ENCODE measurements at regions not wholly inside any gene's neighbourhood (a gene's known extent, or its start where the extent isn't known, plus 50 kb on each side); places are given as distances from the start of the nearest gene placed in this dataset.

GRCh38 chr6:8276148-8276547, 159.2 kb downstream of the SLC35B3 start:
- H3K27me3 ChIP-seq (ENCODE audit: insufficient read depth, low read length): peaks cover 18% of the 10 kb centered on the region
- no peaks in the 10 kb centered on the region for H3K79me2 ChIP-seq (ENCODE audit: control insufficient read depth, insufficient read depth, low read length, unreplicated experiment)
- H3K4me1 ChIP-seq (ENCODE audit: control insufficient read depth, insufficient read depth, low read length, unreplicated experiment): no peaks in the 10 kb centered on the region
- H3K4me3 ChIP-seq (ENCODE audit: low read depth, low read length): no peak overlapping the region
- H2AFZ ChIP-seq (ENCODE audit: low read length, unreplicated experiment): no peak overlapping the region
- H3K27ac ChIP-seq (ENCODE audit: low read depth, low read length): no peak overlapping the region
- no peaks in the 10 kb centered on the region for H3K36me3 ChIP-seq (ENCODE audit: insufficient read depth, low read length)

GRCh38 chr6:8275667-8276066, 159.7 kb downstream of the SLC35B3 start:
- Histone ChIP-seq H3K27me3 (ENCODE audit: insufficient read depth, low read length) (peaks cover 22% of the 10 kb centered on the region), H2AFZ (ENCODE audit: low read length, unreplicated experiment) (no peak overlapping the region), H3K4me3 (ENCODE audit: low read depth, low read length) (no peak overlapping the region), H3K4me1 (ENCODE audit: control insufficient read depth, insufficient read depth, low read length, unreplicated experiment) (no peaks in the 10 kb centered on the region), H3K36me3 (ENCODE audit: insufficient read depth, low read length) (no peaks in the 10 kb centered on the region), H3K79me2 (ENCODE audit: control insufficient read depth, insufficient read depth, low read length, unreplicated experiment) (no peaks in the 10 kb centered on the region), H3K27ac (ENCODE audit: low read depth, low read length) (no peak overlapping the region)

- H3K27me3 ChIP-seq (ENCODE audit: insufficient read depth, low read length): peaks cover 17% of the 10 kb centered on the region
- no peak overlapping the region for H2AFZ ChIP-seq (ENCODE audit: low read length, unreplicated experiment)
- H3K4me1 ChIP-seq (ENCODE audit: control insufficient read depth, insufficient read depth, low read length, unreplicated experiment): no peaks in the 10 kb centered on the region
- H3K27ac ChIP-seq (ENCODE audit: low read depth, low read length): no peak overlapping the region
- no peak overlapping the region for H3K4me3 ChIP-seq (ENCODE audit: low read depth, low read length)
- no peaks in the 10 kb centered on the region for H3K79me2 ChIP-seq (ENCODE audit: control insufficient read depth, insufficient read depth, low read length, unreplicated experiment)
- no peaks in the 10 kb centered on the region for H3K36me3 ChIP-seq (ENCODE audit: insufficient read depth, low read length)
Measured at GRCh38 chr6:8274226-8274625, 161.1 kb downstream of the SLC35B3 start.

GRCh38 chr6:8269872-8270454, 165.4 kb downstream of the SLC35B3 start:
- peaks cover 5% of the 10 kb centered on the region; the same call in 1 of the 2 replicates for H3K27me3 ChIP-seq (ENCODE audit: insufficient read depth, low read length)
- H3K79me2 ChIP-seq (ENCODE audit: control insufficient read depth, insufficient read depth, low read length, unreplicated experiment): no peaks in the 10 kb centered on the region
- no peak overlapping the region for H3K27ac ChIP-seq (ENCODE audit: low read depth, low read length)
- H3K36me3 ChIP-seq (ENCODE audit: insufficient read depth, low read length): no peaks in the 10 kb centered on the region
- no peak overlapping the region for H3K4me3 ChIP-seq (ENCODE audit: low read depth, low read length)
- H2AFZ ChIP-seq (ENCODE audit: low read length, unreplicated experiment): no peak overlapping the region
- no peaks in the 10 kb centered on the region for H3K4me1 ChIP-seq (ENCODE audit: control insufficient read depth, insufficient read depth, low read length, unreplicated experiment)

GRCh38 chr6:8269094-8269493, 166.3 kb downstream of the SLC35B3 start:
- Histone ChIP-seq H2AFZ (ENCODE audit: low read length, unreplicated experiment) (no peak overlapping the region), H3K4me3 (ENCODE audit: low read depth, low read length) (no peak overlapping the region), H3K79me2 (ENCODE audit: control insufficient read depth, insufficient read depth, low read length, unreplicated experiment) (no peaks in the 10 kb centered on the region), H3K27me3 (ENCODE audit: insufficient read depth, low read length) (peaks cover 5% of the 10 kb centered on the region; the same call in 1 of the 2 replicates), H3K36me3 (ENCODE audit: insufficient read depth, low read length) (no peaks in the 10 kb centered on the region), H3K4me1 (ENCODE audit: control insufficient read depth, insufficient read depth, low read length, unreplicated experiment) (no peaks in the 10 kb centered on the region), H3K27ac (ENCODE audit: low read depth, low read length) (no peak overlapping the region)

GRCh38 chr6:8268606-8269005, 166.3 kb upstream of the EEF1E1 start:
- no peaks in the 10 kb centered on the region for H3K36me3 ChIP-seq (ENCODE audit: insufficient read depth, low read length)
- H3K79me2 ChIP-seq (ENCODE audit: control insufficient read depth, insufficient read depth, low read length, unreplicated experiment): no peaks in the 10 kb centered on the region
- H3K27me3 ChIP-seq (ENCODE audit: insufficient read depth, low read length): peaks cover 5% of the 10 kb centered on the region; the same call in 1 of the 2 replicates
- H2AFZ ChIP-seq (ENCODE audit: low read length, unreplicated experiment): no peak overlapping the region
- H3K27ac ChIP-seq (ENCODE audit: low read depth, low read length): no peak overlapping the region
- no peaks in the 10 kb centered on the region for H3K4me1 ChIP-seq (ENCODE audit: control insufficient read depth, insufficient read depth, low read length, unreplicated experiment)
- H3K4me3 ChIP-seq (ENCODE audit: low read depth, low read length): no peak overlapping the region

GRCh38 chr6:8268156-8268555, 165.8 kb upstream of the EEF1E1 start:
- Histone ChIP-seq H3K79me2 (ENCODE audit: control insufficient read depth, insufficient read depth, low read length, unreplicated experiment) (no peaks in the 10 kb centered on the region), H3K4me3 (ENCODE audit: low read depth, low read length) (no peak overlapping the region), H3K27ac (ENCODE audit: low read depth, low read length) (no peak overlapping the region), H3K27me3 (ENCODE audit: insufficient read depth, low read length) (peaks cover 5% of the 10 kb centered on the region; the same call in 1 of the 2 replicates), H3K4me1 (ENCODE audit: control insufficient read depth, insufficient read depth, low read length, unreplicated experiment) (no peaks in the 10 kb centered on the region), H2AFZ (ENCODE audit: low read length, unreplicated experiment) (no peak overlapping the region), H3K36me3 (ENCODE audit: insufficient read depth, low read length) (no peaks in the 10 kb centered on the region)

GRCh38 chr6:8260610-8261009, 158.3 kb upstream of the EEF1E1 start:
- H3K36me3 ChIP-seq (ENCODE audit: insufficient read depth, low read length): no peaks in the 10 kb centered on the region
- no peak overlapping the region for H3K4me3 ChIP-seq (ENCODE audit: low read depth, low read length)
- H3K79me2 ChIP-seq (ENCODE audit: control insufficient read depth, insufficient read depth, low read length, unreplicated experiment): no peaks in the 10 kb centered on the region
- peaks cover 28% of the 10 kb centered on the region for H3K27me3 ChIP-seq (ENCODE audit: insufficient read depth, low read length)
- H3K4me1 ChIP-seq (ENCODE audit: control insufficient read depth, insufficient read depth, low read length, unreplicated experiment): no peaks in the 10 kb centered on the region
- H2AFZ ChIP-seq (ENCODE audit: low read length, unreplicated experiment): no peak overlapping the region
- no peak overlapping the region for H3K27ac ChIP-seq (ENCODE audit: low read depth, low read length)

- no peaks in the 10 kb centered on the region for H3K4me1 ChIP-seq (ENCODE audit: control insufficient read depth, insufficient read depth, low read length, unreplicated experiment)
- H3K27ac ChIP-seq (ENCODE audit: low read depth, low read length): no peak overlapping the region
- no peak overlapping the region for H2AFZ ChIP-seq (ENCODE audit: low read length, unreplicated experiment)
- no peaks in the 10 kb centered on the region for H3K36me3 ChIP-seq (ENCODE audit: insufficient read depth, low read length)
- H3K79me2 ChIP-seq (ENCODE audit: control insufficient read depth, insufficient read depth, low read length, unreplicated experiment): no peaks in the 10 kb centered on the region
- no peak overlapping the region for H3K4me3 ChIP-seq (ENCODE audit: low read depth, low read length)
- peaks cover 20% of the 10 kb centered on the region; the same call in 1 of the 2 replicates for H3K27me3 ChIP-seq (ENCODE audit: insufficient read depth, low read length)
Measured at GRCh38 chr6:8246403-8246802, 144.1 kb upstream of the EEF1E1 start.

- Histone ChIP-seq H3K4me3 (ENCODE audit: low read depth, low read length) (no peak overlapping the region), H3K27me3 (ENCODE audit: insufficient read depth, low read length) (peaks cover 27% of the 10 kb centered on the region), H2AFZ (ENCODE audit: low read length, unreplicated experiment) (no peak overlapping the region), H3K79me2 (ENCODE audit: control insufficient read depth, insufficient read depth, low read length, unreplicated experiment) (no peaks in the 10 kb centered on the region), H3K27ac (ENCODE audit: low read depth, low read length) (no peak overlapping the region), H3K36me3 (ENCODE audit: insufficient read depth, low read length) (no peaks in the 10 kb centered on the region), H3K4me1 (ENCODE audit: control insufficient read depth, insufficient read depth, low read length, unreplicated experiment) (no peaks in the 10 kb centered on the region)
Measured at GRCh38 chr6:8245726-8246125, 143.4 kb upstream of the EEF1E1 start.

GRCh38 chr6:8243475-8243874, 141.1 kb upstream of the EEF1E1 start:
- no peak overlapping the region for H3K4me3 ChIP-seq (ENCODE audit: low read depth, low read length)
- H3K27ac ChIP-seq (ENCODE audit: low read depth, low read length): no peak overlapping the region
- no peaks in the 10 kb centered on the region for H3K36me3 ChIP-seq (ENCODE audit: insufficient read depth, low read length)
- no peak overlapping the region for H2AFZ ChIP-seq (ENCODE audit: low read length, unreplicated experiment)
- no peaks in the 10 kb centered on the region for H3K4me1 ChIP-seq (ENCODE audit: control insufficient read depth, insufficient read depth, low read length, unreplicated experiment)
- H3K79me2 ChIP-seq (ENCODE audit: control insufficient read depth, insufficient read depth, low read length, unreplicated experiment): no peaks in the 10 kb centered on the region
- H3K27me3 ChIP-seq (ENCODE audit: insufficient read depth, low read length): peaks cover 49% of the 10 kb centered on the region
